ENCODE measurements at regions not wholly inside any gene's neighbourhood (a gene's known extent, or its start where the extent isn't known, plus 50 kb on each side); places are given as distances from the start of the nearest gene placed in this dataset.
"Not testable (repeated sequence)": the region's sequence is repeated elsewhere in the genome, so short reads cannot be mapped to it uniquely, and the experiment has no call there.

- no peaks in the 10 kb centered on the region for H3K36me3 Mint-ChIP-seq (ENCODE audit: low read depth)
- no peaks in the 10 kb centered on the region for H3K9me3 Mint-ChIP-seq (ENCODE audit: low read depth)
- no peak overlapping the region for H3K4me3 Mint-ChIP-seq
- intact Hi-C loops (cut with DNase I, micrococcal nuclease), result no loop called here
- peak; percentile 33 for ATAC-seq
- ChIA-PET CTCF (interaction anchor here (0.7 to 1.2 kb wide), 3 partner anchors 9 to 63 kb away, joined by 3 read pairs; no protein-coding TSS in a partner anchor), POLR2A (no interaction called here)
- H3K27me3 Mint-ChIP-seq, result peaks cover 6% of the 10 kb centered on the region
- H3K4me1 Mint-ChIP-seq, result no peaks in the 10 kb centered on the region
- DNase-seq, result no peak
- H3K27ac Mint-ChIP-seq, result no peak overlapping the region
These were observed 225.4 kb downstream of the FOXD2 start for GRCh38 chr1:47663286-47663685.

- no peaks in the 10 kb centered on the region for H3K36me3 Mint-ChIP-seq (ENCODE audit: low read depth)
- POLR2A ChIA-PET, result no interaction called here
- H3K4me1 Mint-ChIP-seq, result no peaks in the 10 kb centered on the region
- no peak for DNase-seq
- peaks cover 5% of the 10 kb centered on the region for H3K27me3 Mint-ChIP-seq
- CTCF ChIA-PET, result no interaction called here
- no peak overlapping the region for H3K27ac Mint-ChIP-seq
- intact Hi-C loops (cut with DNase I, micrococcal nuclease), result no loop called here
- H3K4me3 Mint-ChIP-seq, result no peak overlapping the region
- no peak for ATAC-seq
- H3K9me3 Mint-ChIP-seq (ENCODE audit: low read depth), result no peaks in the 10 kb centered on the region
These were observed 226.5 kb downstream of the FOXD2 start for GRCh38 chr1:47664356-47664755.

- DNase-seq; intact Hi-C loops (cut with DNase I, micrococcal nuclease); H3K27ac Mint-ChIP-seq; POLR2A ChIA-PET; H3K4me1 Mint-ChIP-seq; H3K9me3 Mint-ChIP-seq (ENCODE audit: low read depth); H3K27me3 Mint-ChIP-seq; H3K36me3 Mint-ChIP-seq (ENCODE audit: low read depth); H3K4me3 Mint-ChIP-seq; ATAC-seq: not testable (repeated sequence)
- CTCF ChIA-PET, result interaction anchor here (0.7 kb wide), 1 partner anchor 42 kb away, joined by 3 read pairs; no protein-coding TSS in a partner anchor
These were observed 227.1 kb downstream of the FOXD2 start for GRCh38 chr1:47664896-47665295.

GRCh38 chr1:47669081-47669585 lies 231.3 kb downstream of the FOXD2 start:
- H3K4me1 Mint-ChIP-seq, result no peaks in the 10 kb centered on the region
- peaks cover 14% of the 10 kb centered on the region for H3K27me3 Mint-ChIP-seq
- no peaks in the 10 kb centered on the region for H3K36me3 Mint-ChIP-seq (ENCODE audit: low read depth)
- CTCF ChIA-PET, result no interaction called here
- no peak for DNase-seq
- no peak overlapping the region for H3K27ac Mint-ChIP-seq
- no peak for ATAC-seq
- H3K9me3 Mint-ChIP-seq (ENCODE audit: low read depth), result peaks cover 14% of the 10 kb centered on the region
- no peak overlapping the region for H3K4me3 Mint-ChIP-seq
- POLR2A ChIA-PET, result no interaction called here
- intact Hi-C loops (cut with DNase I, micrococcal nuclease), result no loop called here

- ATAC-seq, result no peak
- CTCF ChIA-PET, result no interaction called here
These were observed 234.8 kb downstream of the FOXD2 start for GRCh38 chr1:47672622-47673021.

GRCh38 chr1:47674189-47674588 lies 236.3 kb downstream of the FOXD2 start:
- DNase-seq, result no peak
- intact Hi-C loops (cut with DNase I, micrococcal nuclease), result no loop called here
- Mint-ChIP-seq H3K4me1 (no peaks in the 10 kb centered on the region), H3K36me3 (ENCODE audit: low read depth) (no peaks in the 10 kb centered on the region), H3K27me3 (peaks cover 16% of the 10 kb centered on the region), H3K4me3 (no peak overlapping the region), H3K27ac (no peak overlapping the region), H3K9me3 (ENCODE audit: low read depth) (peaks cover 14% of the 10 kb centered on the region)
- CTCF ChIA-PET, result interaction anchor here (1.0 to 1.2 kb wide), 3 partner anchors 8 to 242 kb away, joined by 3 read pairs; no protein-coding TSS in a partner anchor
- POLR2A ChIA-PET, result no interaction called here
- ATAC-seq, result no peak

More at GRCh38 chr1:47672622-47673021, 234.8 kb downstream of the FOXD2 start:
- Mint-ChIP-seq H3K27me3 (peaks cover 20% of the 10 kb centered on the region), H3K4me3 (no peak overlapping the region), H3K27ac (no peak overlapping the region), H3K4me1 (no peaks in the 10 kb centered on the region), H3K9me3 (ENCODE audit: low read depth) (peaks cover 14% of the 10 kb centered on the region), H3K36me3 (ENCODE audit: low read depth) (no peaks in the 10 kb centered on the region)
- POLR2A ChIA-PET, result no interaction called here
- intact Hi-C loops (cut with DNase I, micrococcal nuclease), result no loop called here
- DNase-seq, result no peak

- no peaks in the 10 kb centered on the region for H3K4me1 Mint-ChIP-seq
- no peak overlapping the region for H3K4me3 Mint-ChIP-seq
- ChIA-PET CTCF (interaction anchor here (1.0 to 1.2 kb wide), 3 partner anchors 9 to 243 kb away, joined by 3 read pairs; no protein-coding TSS in a partner anchor), POLR2A (no interaction called here)
- H3K27ac Mint-ChIP-seq, result no peak overlapping the region
- H3K36me3 Mint-ChIP-seq (ENCODE audit: low read depth), result no peaks in the 10 kb centered on the region
- H3K27me3 Mint-ChIP-seq, result peaks cover 16% of the 10 kb centered on the region
- peaks cover 14% of the 10 kb centered on the region for H3K9me3 Mint-ChIP-seq (ENCODE audit: low read depth)
- ATAC-seq (no peak), DNase-seq (no peak)
- intact Hi-C loops (cut with DNase I, micrococcal nuclease), result no loop called here
These were observed 237.3 kb downstream of the FOXD2 start for GRCh38 chr1:47675047-47675675.

- ATAC-seq (no peak), DNase-seq (no peak)
- peaks cover 14% of the 10 kb centered on the region for H3K9me3 Mint-ChIP-seq (ENCODE audit: low read depth)
- intact Hi-C loops (cut with DNase I, micrococcal nuclease), result no loop called here
- no peak overlapping the region for H3K27ac Mint-ChIP-seq
- ChIA-PET CTCF (no interaction called here), POLR2A (no interaction called here)
- no peaks in the 10 kb centered on the region for H3K36me3 Mint-ChIP-seq (ENCODE audit: low read depth)
- H3K4me3 Mint-ChIP-seq, result no peak overlapping the region
- H3K4me1 Mint-ChIP-seq, result no peaks in the 10 kb centered on the region
- H3K27me3 Mint-ChIP-seq, result peaks cover 12% of the 10 kb centered on the region
These were observed 237.9 kb downstream of the FOXD2 start for GRCh38 chr1:47675721-47676120.

- Mint-ChIP-seq H3K4me1 (no peaks in the 10 kb centered on the region), H3K27ac (no peak overlapping the region), H3K9me3 (ENCODE audit: low read depth) (peaks cover 14% of the 10 kb centered on the region), H3K36me3 (ENCODE audit: low read depth) (no peaks in the 10 kb centered on the region), H3K4me3 (no peak overlapping the region), H3K27me3 (peaks cover 9% of the 10 kb centered on the region)
- ChIA-PET CTCF (no interaction called here), POLR2A (no interaction called here)
- no peak for ATAC-seq
- intact Hi-C loops (cut with DNase I, micrococcal nuclease), result no loop called here
- DNase-seq, result no peak
These were observed 238.6 kb downstream of the FOXD2 start for GRCh38 chr1:47676311-47677054.

- POLR2A ChIA-PET, result no interaction called here
- no peaks in the 10 kb centered on the region for H3K36me3 Mint-ChIP-seq (ENCODE audit: low read depth)
- H3K4me3 Mint-ChIP-seq, result no peak overlapping the region
- H3K27me3 Mint-ChIP-seq, result peaks cover 9% of the 10 kb centered on the region
- no peaks in the 10 kb centered on the region for H3K4me1 Mint-ChIP-seq
- peaks cover 12% of the 10 kb centered on the region for H3K9me3 Mint-ChIP-seq (ENCODE audit: low read depth)
- CTCF ChIA-PET, result interaction anchor here (0.5 to 0.6 kb wide), 2 partner anchors 37 to 1080 kb away, joined by 3 to 4 read pairs; no protein-coding TSS in a partner anchor
- no peak overlapping the region for H3K27ac Mint-ChIP-seq
- no peak for DNase-seq
- ATAC-seq, result no peak
- intact Hi-C loops (cut with DNase I, micrococcal nuclease), result no loop called here
These were observed 239.5 kb downstream of the FOXD2 start for GRCh38 chr1:47677241-47677940.

GRCh38 chr1:47678464-47678980 lies 240.7 kb downstream of the FOXD2 start:
- ATAC-seq (no peak), DNase-seq (no peak)
- Mint-ChIP-seq H3K4me3 (no peak overlapping the region), H3K27me3 (peaks cover 6% of the 10 kb centered on the region), H3K9me3 (ENCODE audit: low read depth) (peaks cover 3% of the 10 kb centered on the region), H3K36me3 (ENCODE audit: low read depth) (no peaks in the 10 kb centered on the region), H3K4me1 (no peaks in the 10 kb centered on the region), H3K27ac (no peak overlapping the region)
- ChIA-PET CTCF (no interaction called here), POLR2A (no interaction called here)
- intact Hi-C loops (cut with DNase I, micrococcal nuclease), result no loop called here

All from activated CD4-positive, alpha-beta T cell treated with anti-CD3 and anti-CD28 coated beads for 36 hours (primary cell).